Adrenal gland (tissue), 9 donors: ENCODE measurements at regions not wholly inside any gene's neighbourhood (a gene's known extent, or its start where the extent isn't known, plus 50 kb on each side); places are given as distances from the start of the nearest gene placed in this dataset.
A peak's percentile ranks its signal among the peaks of the same experiment; 100 is the strongest.

Source experiments
- DNase-seq, 7 donors: peaks; one replicate each; pipeline ENCODE4 v3.0.0-alpha.2; 2019 to 2020
- H3K27ac ChIP-seq, 5 donors: fragments of 200-600 bp; sonication (generic) in 4 of 5; 1 replicate in 3 of 5; 2 replicates in 2 of 5; pipeline versions ENCODE4 v1.5.1 to v1.8.0; 2016 to 2020; ENCODE audit warnings: mild to moderate bottlenecking in 1 of 5
- H3K27me3 ChIP-seq: fragments of 200-600 bp; 2 replicates; pipeline ENCODE4 v1.8.0; 2021
- H3K36me3 ChIP-seq, 2 donors: fragments of 200-600 bp; replicated peaks in 1 of 2; 1 replicate in 1 of 2; 2 replicates in 1 of 2; pipeline versions ENCODE4 v1.5.1 to v1.8.0; 2018 to 2022
- H3K4me1 ChIP-seq, 2 donors: fragments of 200-600 bp; replicated peaks in 1 of 2; 1 replicate in 1 of 2; 2 replicates in 1 of 2; pipeline versions ENCODE4 v1.5.1 to v1.8.0; 2018 to 2021
- H3K4me3 ChIP-seq, 4 donors: fragments of 200-600 bp; sonication (generic) in 3 of 4; one replicate each; pipeline ENCODE4 v1.5.1; 2016 to 2018
- H3K9me3 ChIP-seq, 3 donors: fragments of 200-600 bp; sonication (generic) in 1 of 3; replicated peaks in 1 of 3; 1 replicate in 2 of 3; 2 replicates in 1 of 3; pipeline versions ENCODE4 v1.5.1 to v1.8.0; 2016 to 2021
- CTCF ChIP-seq, 6 experiments: fragments of 450-650 bp in 4 of 6; fragments of 200-600 bp in 2 of 6; sonication (generic) in 1 of 6; IDR thresholded peaks; 1 replicate in 5 of 6; 2 replicates in 1 of 6; pipeline versions ENCODE4 v1.5.1 to v1.8.0; 2016 to 2021; ENCODE audit warnings: antibody characterized with exemption in 6 of 6, mild to moderate bottlenecking in 2 of 6, moderate library complexity in 1 of 6
- POLR2A ChIP-seq, 2 donors: fragments of 450-650 bp; IDR thresholded peaks; one replicate each; pipeline ENCODE4 v1.6.1; 2017; ENCODE audit warnings: antibody characterized with exemption in 2 of 2, mild to moderate bottlenecking in 2 of 2, moderate library complexity in 1 of 2
- WGBS, 4 donors: extraction: QIAGEN DNeasy Blood & Tissue Kit in 2 of 4; methylation state at CpG; one replicate each; pipeline versions ENCODE4 v1.1.5 to v1.1.7; 2013 to 2017; 5-methylcytosine and 5-hydroxymethylcytosine counted together
- intact Hi-C, 2 donors: fragments of 100-400 bp; cut with DNase I; formaldehyde crosslinking; loops; one replicate each; pipeline versions ENCODE4 v1.14.1 to v1.15.0; 2022 to 2023
- donor health status: healthy with polysubstance abuse.
- donor health status: Bipolar disorder and iron deficiency.
- donor health status: DM: yes; HTN: yes; CAD: no.
- donor health status: DM: no; HTN: no; CAD: no.
- donor health status: DM: no; HTN: no; CAD: no.

DNA sequence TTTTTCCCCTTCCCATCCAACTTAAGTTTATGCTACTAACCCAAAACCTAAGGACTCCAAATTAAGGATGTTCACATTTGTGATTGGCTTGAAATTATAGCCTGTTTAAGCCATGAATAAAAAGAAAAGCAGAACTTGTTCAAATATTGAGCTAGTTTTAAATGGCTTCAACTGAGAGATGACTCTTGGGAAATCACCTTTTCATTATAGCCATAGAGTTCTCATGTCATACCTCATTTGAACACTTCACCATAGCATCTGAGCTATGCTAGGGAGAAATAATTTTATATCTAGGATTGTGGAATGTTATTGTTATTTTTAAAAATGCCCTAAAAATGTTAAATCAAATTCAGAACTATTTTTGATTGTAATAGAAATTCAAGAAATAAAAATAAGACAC lies 409.2 kb upstream of the RARB start:
- intact Hi-C loops: no loop called here
- no peak for DNase-seq
- no peaks in the 10 kb centered on the region for H3K27me3 ChIP-seq

DNA sequence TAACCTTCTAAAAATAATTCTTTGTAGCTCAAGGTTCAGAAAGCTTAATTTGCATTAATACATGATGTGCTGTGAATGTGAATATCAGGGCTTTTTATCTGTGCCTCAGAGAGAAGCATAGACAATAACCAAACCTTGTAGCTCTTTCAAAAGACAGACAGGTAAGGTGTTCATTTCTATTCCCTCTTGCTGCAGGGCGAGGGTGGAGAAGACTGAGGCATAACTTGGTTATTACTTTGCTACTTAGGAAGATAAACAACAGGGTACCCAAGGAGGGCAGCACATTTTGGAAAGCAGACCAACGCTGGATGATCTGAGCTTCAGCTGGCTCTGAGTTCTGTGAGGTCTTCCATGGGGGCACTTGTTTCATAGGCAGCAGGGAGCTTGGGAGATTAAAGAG lies 408.6 kb upstream of the RARB start:
- intact Hi-C loops: no loop called here
- 63 to 71% (median 67%) methylated on average over 2 of the region's 2 CpGs for WGBS, 4 donors

More for the DNA sequence above, 409.2 kb upstream of the RARB start:
- H3K9me3 ChIP-seq: no peaks in the 10 kb centered on the region
- H3K36me3 ChIP-seq: no peaks in the 10 kb centered on the region
- no peak for TF ChIP-seq POLR2A (IDR thresholded peaks at IDR 0.05)
- no peak for TF ChIP-seq CTCF (IDR thresholded peaks at IDR 0.05)
- no peak overlapping the region for H3K27ac ChIP-seq
- no peak overlapping the region for H3K4me3 ChIP-seq
- H3K4me1 ChIP-seq: no peaks in the 10 kb centered on the region

DNA sequence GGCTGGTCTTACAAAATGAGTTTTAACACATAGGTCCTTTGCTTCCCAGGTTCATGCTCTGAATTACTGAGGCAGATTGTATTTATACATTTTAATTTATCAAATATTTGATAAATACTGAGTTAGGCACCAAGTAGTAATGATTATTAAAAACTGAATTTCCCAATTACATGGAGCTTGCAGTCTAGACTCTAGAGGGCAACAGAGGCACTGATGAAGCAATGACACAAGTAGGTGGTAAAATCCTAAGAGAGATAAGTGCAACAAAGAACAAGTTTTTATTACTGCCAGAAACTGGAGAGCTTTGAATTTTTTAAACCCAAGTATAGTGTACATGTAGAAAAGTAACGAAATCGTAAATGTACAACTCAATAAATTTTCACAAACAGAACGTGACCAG lies 406.2 kb upstream of the RARB start:
- no peaks in the 10 kb centered on the region for H3K9me3 ChIP-seq
- intact Hi-C loops: no loop called here

More for the DNA sequence above, 408.6 kb upstream of the RARB start:
- no peaks in the 10 kb centered on the region for H3K4me1 ChIP-seq
- H3K9me3 ChIP-seq: no peaks in the 10 kb centered on the region
- no peaks in the 10 kb centered on the region for H3K36me3 ChIP-seq
- no peak overlapping the region for H3K27ac ChIP-seq
- no peak for DNase-seq
- no peaks in the 10 kb centered on the region for H3K27me3 ChIP-seq
- H3K4me3 ChIP-seq: no peak overlapping the region
- TF ChIP-seq POLR2A (IDR thresholded peaks at IDR 0.05): no peak

GRCh38 chr3:25023876-25024275 lies 404.2 kb upstream of the RARB start:
- TF ChIP-seq POLR2A (IDR thresholded peaks at IDR 0.05) (no peak), CTCF (IDR thresholded peaks at IDR 0.05) (no peak)
- Histone ChIP-seq H3K27ac (no peak overlapping the region), H3K4me3 (no peak overlapping the region), H3K36me3 (no peaks in the 10 kb centered on the region), H3K9me3 (no peaks in the 10 kb centered on the region), H3K4me1 (no peaks in the 10 kb centered on the region), H3K27me3 (no peaks in the 10 kb centered on the region)
- WGBS, 4 donors: 78 to 86% (median 83%) methylated on average over 2 of the region's 2 CpGs
- no peak for DNase-seq
- intact Hi-C loops: no loop called here

More for the DNA sequence above, 406.2 kb upstream of the RARB start:
- Histone ChIP-seq H3K27ac (no peak overlapping the region), H3K4me3 (no peak overlapping the region), H3K36me3 (no peaks in the 10 kb centered on the region), H3K4me1 (no peaks in the 10 kb centered on the region), H3K27me3 (no peaks in the 10 kb centered on the region)
- WGBS, 4 donors: 70 to 77% (median 73%) methylated on average over 3 of the region's 3 CpGs
- DNase-seq: peak in 1 of 7 donors; percentile 6
- TF ChIP-seq CTCF (IDR thresholded peaks at IDR 0.05): peak; percentile 25 to 52 (median 48)
- TF ChIP-seq POLR2A (IDR thresholded peaks at IDR 0.05): no peak

- intact Hi-C loops: no loop called here
- H3K27ac ChIP-seq: no peak overlapping the region
- no peak for TF ChIP-seq POLR2A (IDR thresholded peaks at IDR 0.05)
- no peak for TF ChIP-seq CTCF (IDR thresholded peaks at IDR 0.05)
- H3K27me3 ChIP-seq: no peaks in the 10 kb centered on the region
- H3K4me1 ChIP-seq: no peaks in the 10 kb centered on the region
- no peak for DNase-seq
- H3K4me3 ChIP-seq: no peak overlapping the region
- no peaks in the 10 kb centered on the region for H3K36me3 ChIP-seq
- no peaks in the 10 kb centered on the region for H3K9me3 ChIP-seq
Measured at GRCh38 chr3:25025236-25025635, 402.8 kb upstream of the RARB start.
